ENCODE measurements at regions not wholly inside any gene's neighbourhood (a gene's known extent, or its start where the extent isn't known, plus 50 kb on each side); places are given as distances from the start of the nearest gene placed in this dataset.

DNA sequence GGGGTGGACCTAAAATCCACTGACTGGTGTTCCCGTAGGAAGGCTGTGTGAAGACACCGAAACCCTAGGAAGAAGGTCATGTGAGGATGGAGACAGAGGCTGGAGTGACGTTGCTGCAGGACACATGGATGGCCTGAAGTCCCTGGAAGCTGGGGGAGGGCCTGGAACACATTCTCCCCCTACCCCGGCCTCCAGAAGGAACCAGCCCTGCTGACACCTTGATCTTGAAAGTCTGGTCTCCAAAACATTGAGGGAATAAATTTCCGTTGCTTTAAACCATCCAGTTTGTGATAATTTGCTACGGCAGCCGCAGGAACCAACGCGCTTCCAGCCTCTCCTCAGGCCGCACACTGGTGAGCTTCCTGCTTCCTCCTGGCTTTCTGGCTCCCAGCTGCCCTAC is 288.2 kb downstream of the GLRX3 start:
- TF ChIP-seq POLR2AphosphoS5 (IDR thresholded peaks at IDR 0.05; ENCODE audit: low read depth, low read length): no peak
- TF ChIP-seq TAF1 (IDR thresholded peaks at IDR 0.05; ENCODE audit: low read depth, low read length): no peak
- no peak for TF ChIP-seq POLR2A (IDR thresholded peaks at IDR 0.05; ENCODE audit: low read depth, low read length)
